Stimulated activated naive CD8-positive, alpha-beta T cell treated with anti-CD3 and anti-CD28 coated beads, Interleukin-15, Interleukin-2, amounts not matched to agents 100 U/mL and 50 U/mL, for 24 hours (primary cell): ENCODE measurements at regions not wholly inside any gene's neighbourhood (a gene's known extent, or its start where the extent isn't known, plus 50 kb on each side); places are given as distances from the start of the nearest gene placed in this dataset.

ENCODE experiments used
- ATAC-seq: fragments of 150-1000 bp; cut with Tn5 transposase; one replicate; pipeline ENCODE4 v1.10.0; 2021
- DNase-seq: peaks from one replicate; pipeline ENCODE4 v3.0.0; 2021

- ATAC-seq (peak; percentile 62), DNase-seq (no peak)
Observed at GRCh38 chr13:73894995-73895571, 239.1 kb downstream of the KLF12 start.

- ATAC-seq (no peak), DNase-seq (no peak)
Observed at GRCh38 chr13:73893833-73894232, 240.4 kb downstream of the KLF12 start.

GRCh38 chr13:73891805-73892204 lies 242.4 kb downstream of the KLF12 start:
- ATAC-seq (no peak), DNase-seq (no peak)

GRCh38 chr13:73883162-73883561 lies 251.0 kb downstream of the KLF12 start:
- ATAC-seq = no peak
- no peak for DNase-seq

GRCh38 chr13:73880365-73880764 lies 253.8 kb downstream of the KLF12 start:
- DNase-seq (no peak), ATAC-seq (no peak)

- ATAC-seq = no peak
Observed at GRCh38 chr13:73879346-73880015, 254.7 kb downstream of the KLF12 start.

GRCh38 chr13:73877399-73877798 lies 256.8 kb downstream of the KLF12 start:
- ATAC-seq = no peak
- no peak for DNase-seq

More at GRCh38 chr13:73879346-73880015, 254.7 kb downstream of the KLF12 start:
- no peak for DNase-seq

GRCh38 chr13:73876323-73876722 lies 257.9 kb downstream of the KLF12 start:
- ATAC-seq (no peak), DNase-seq (no peak)

- DNase-seq (no peak), ATAC-seq (peak; percentile 57)
Observed at GRCh38 chr13:73873940-73874830, 260.0 kb downstream of the KLF12 start.

- ATAC-seq = peak; percentile 57
- no peak for DNase-seq
Observed at GRCh38 chr13:73872397-73872796, 261.8 kb downstream of the KLF12 start.

- DNase-seq (no peak), ATAC-seq (peak; percentile 73)
Observed at GRCh38 chr13:73870970-73871935, 263.0 kb downstream of the KLF12 start.

GRCh38 chr13:73870036-73870741 lies 264.0 kb downstream of the KLF12 start:
- DNase-seq (no peak), ATAC-seq (no peak)

GRCh38 chr13:73865027-73865426 lies 269.2 kb downstream of the KLF12 start:
- DNase-seq = no peak
- no peak for ATAC-seq

- peak; percentile 36 for ATAC-seq
- no peak for DNase-seq
Observed at GRCh38 chr13:73861136-73861535, 273.1 kb downstream of the KLF12 start.

GRCh38 chr13:73860501-73860900 lies 273.7 kb downstream of the KLF12 start:
- DNase-seq (no peak), ATAC-seq (no peak)

GRCh38 chr13:73859841-73860240 lies 274.4 kb downstream of the KLF12 start:
- no peak for ATAC-seq
- no peak for DNase-seq

GRCh38 chr13:73857106-73857505 lies 277.1 kb downstream of the KLF12 start:
- ATAC-seq (no peak), DNase-seq (no peak)

- no peak for DNase-seq
- ATAC-seq = no peak
Observed at GRCh38 chr13:73851104-73851503, 283.1 kb downstream of the KLF12 start.

- no peak for ATAC-seq
Observed at GRCh38 chr13:73850104-73850873, 283.9 kb downstream of the KLF12 start.

GRCh38 chr13:73849292-73849691 lies 284.9 kb downstream of the KLF12 start:
- DNase-seq = no peak
- ATAC-seq = no peak

More at GRCh38 chr13:73850104-73850873, 283.9 kb downstream of the KLF12 start:
- no peak for DNase-seq
